SK-N-SH treated with all-trans-retinoic acid at 6 μM for 48 hours (cell line): ENCODE measurements at regions not wholly inside any gene's neighbourhood (a gene's known extent, or its start where the extent isn't known, plus 50 kb on each side); places are given as distances from the start of the nearest gene placed in this dataset.

Source experiments
- ATAC-seq: fragments of 200-7000 bp; cut with Tn5 transposase; 3 replicates; pipeline ENCODE4 v1.9.1; 2020; ENCODE audit warnings: mild to moderate bottlenecking, moderate library complexity
- ARNTL ChIP-seq: fragments of 450-650 bp; formaldehyde crosslinking; IDR thresholded peaks from 2 replicates; pipeline ENCODE4 v1.5.0; 2020; ENCODE audit warnings: low read depth, mild to moderate bottlenecking, moderate library complexity, borderline replicate concordance
- BACH2 ChIP-seq: fragments of 250-450 bp; sonication (Bioruptor Pico); IDR thresholded peaks from 2 replicates; pipeline ENCODE4 v1.9.0; 2021; ENCODE audit warnings: mild to moderate bottlenecking, borderline replicate concordance
- CSDC2 ChIP-seq: fragments of 250-450 bp; sonication (Bioruptor Pico); IDR thresholded peaks from 2 replicates; pipeline ENCODE4 v1.5.0; 2020; ENCODE audit warnings: mild to moderate bottlenecking, moderate library complexity
- ESRRG ChIP-seq: fragments of 250-450 bp; sonication (Bioruptor Pico); IDR thresholded peaks from 2 replicates; pipeline ENCODE4 v1.6.1; 2021; ENCODE audit warnings: mild to moderate bottlenecking
- GLIS3 ChIP-seq: fragments of 250-450 bp; sonication (Bioruptor Pico); IDR thresholded peaks from 2 replicates; pipeline ENCODE4 v1.5.0; 2020; ENCODE audit warnings: mild to moderate bottlenecking, moderate library complexity
- ISL1 ChIP-seq: fragments of 250-450 bp; sonication (Bioruptor Pico); IDR thresholded peaks from 2 replicates; pipeline ENCODE4 v2.1.2; 2022; ENCODE audit warnings: mild to moderate bottlenecking, moderate library complexity
- OSR1 ChIP-seq: fragments of 250-450 bp; sonication (Bioruptor Pico); IDR thresholded peaks from 2 replicates; pipeline ENCODE4 v1.8.0; 2022; ENCODE audit warnings: moderate library complexity, mild to moderate bottlenecking, inconsistent platforms
- RARB ChIP-seq: fragments of 250-450 bp; sonication (Bioruptor Pico); IDR thresholded peaks from 2 replicates; pipeline ENCODE4 v1.8.0; 2021; ENCODE audit warnings: mild to moderate bottlenecking, moderate library complexity
- SNAI2 ChIP-seq: fragments of 250-450 bp; sonication (Bioruptor Pico); IDR thresholded peaks from 2 replicates; pipeline ENCODE4 v1.5.0; 2020; ENCODE audit warnings: mild to moderate bottlenecking, moderate library complexity
- TCF4 ChIP-seq: fragments of 250-450 bp; sonication (Bioruptor Pico); IDR thresholded peaks from 2 replicates; pipeline ENCODE4 v1.8.0; 2021; ENCODE audit warnings: mild to moderate bottlenecking, moderate library complexity, borderline replicate concordance
- TOX ChIP-seq: fragments of 250-450 bp; sonication (Bioruptor Pico); IDR thresholded peaks from 2 replicates; pipeline ENCODE4 v1.8.0; 2021; ENCODE audit warnings: mild to moderate bottlenecking, moderate library complexity, borderline replicate concordance
- ZC3H10 ChIP-seq: fragments of 250-450 bp; sonication (Bioruptor Pico); IDR thresholded peaks from 2 replicates; pipeline ENCODE4 v1.5.1; 2021; ENCODE audit warnings: mild to moderate bottlenecking, moderate library complexity
- ZFP3 ChIP-seq: fragments of 250-450 bp; sonication (Bioruptor Pico); IDR thresholded peaks from 2 replicates; pipeline ENCODE4 v1.5.0; 2020; ENCODE audit warnings: mild to moderate bottlenecking, moderate library complexity
- ZFP30 ChIP-seq: fragments of 450-650 bp; formaldehyde crosslinking; IDR thresholded peaks from 2 replicates; pipeline ENCODE4 v1.5.0; 2022; ENCODE audit warnings: mild to moderate bottlenecking, moderate library complexity
- ZNF565 ChIP-seq: fragments of 450-650 bp; formaldehyde crosslinking; conservative IDR thresholded peaks from 2 replicates; pipeline ENCODE4 v1.5.0; 2020; ENCODE audit warnings: low read depth, mild to moderate bottlenecking, moderate library complexity
- ZNF70 ChIP-seq: fragments of 450-650 bp; formaldehyde crosslinking; IDR thresholded peaks from 2 replicates; pipeline ENCODE4 v1.5.0; 2020; ENCODE audit warnings: mild to moderate bottlenecking, moderate library complexity
- ZNF8 ChIP-seq: fragments of 450-650 bp; formaldehyde crosslinking; IDR thresholded peaks from 2 replicates; pipeline ENCODE4 v1.5.0; 2020; ENCODE audit warnings: mild to moderate bottlenecking, moderate library complexity
- TF ChIP-seq, protein P1 (sequence below): fragments of 250-450 bp; sonication (Bioruptor Pico); IDR thresholded peaks from 2 replicates; pipeline ENCODE4 v1.8.0; 2021; ENCODE audit warnings: low read depth, mild to moderate bottlenecking, moderate library complexity, borderline replicate concordance
- TF ChIP-seq, protein P2 (sequence below): fragments of 250-450 bp; sonication (Bioruptor Pico); IDR thresholded peaks from 2 replicates; pipeline ENCODE4 v1.8.0; 2020; ENCODE audit warnings: mild to moderate bottlenecking, moderate library complexity, borderline replicate concordance
- TF ChIP-seq, protein P3 (sequence below): fragments of 250-450 bp; sonication (Bioruptor Pico); IDR thresholded peaks from 2 replicates; pipeline ENCODE4 v1.5.0; 2020; ENCODE audit warnings: mild to moderate bottlenecking, moderate library complexity
- TF ChIP-seq, protein P4 (sequence below): fragments of 250-450 bp; sonication (Bioruptor Pico); IDR thresholded peaks from 2 replicates; pipeline ENCODE4 v1.5.1; 2021; ENCODE audit warnings: mild to moderate bottlenecking, moderate library complexity
- TF ChIP-seq, protein P5 (sequence below): fragments of 250-450 bp; sonication (Bioruptor Pico); IDR thresholded peaks from 2 replicates; pipeline ENCODE4 v1.5.1; 2020; ENCODE audit warnings: low read depth, mild to moderate bottlenecking, moderate library complexity

DNA sequence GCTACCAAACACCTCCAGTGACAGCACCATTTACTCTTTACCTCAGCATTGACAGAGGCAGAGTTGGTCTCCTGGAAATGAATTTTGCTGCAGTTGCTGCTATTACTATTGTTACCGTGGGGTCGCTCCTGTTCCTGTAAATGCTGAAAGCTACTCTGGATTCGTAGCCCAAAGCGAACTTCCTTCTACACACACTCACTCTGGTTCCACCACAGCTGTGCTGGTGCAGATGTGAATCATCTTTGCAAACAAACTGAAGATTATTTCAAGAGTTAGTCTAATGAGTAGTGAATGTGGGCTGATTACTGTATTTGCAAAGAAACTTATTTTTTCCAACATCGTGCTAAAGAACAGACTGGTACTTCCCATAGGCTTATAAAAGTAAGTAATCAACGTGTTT lies 304.0 kb downstream of the LPIN1 start:
- no peak for ATAC-seq
- no peak for TF ChIP-seq ZFP30
- TF ChIP-seq SNAI2 = no peak
- no peak for TF ChIP-seq CSDC2 (CRISPR knock-in tag)
- no peak for TF ChIP-seq TCF4
- TF ChIP-seq, protein P1, sequence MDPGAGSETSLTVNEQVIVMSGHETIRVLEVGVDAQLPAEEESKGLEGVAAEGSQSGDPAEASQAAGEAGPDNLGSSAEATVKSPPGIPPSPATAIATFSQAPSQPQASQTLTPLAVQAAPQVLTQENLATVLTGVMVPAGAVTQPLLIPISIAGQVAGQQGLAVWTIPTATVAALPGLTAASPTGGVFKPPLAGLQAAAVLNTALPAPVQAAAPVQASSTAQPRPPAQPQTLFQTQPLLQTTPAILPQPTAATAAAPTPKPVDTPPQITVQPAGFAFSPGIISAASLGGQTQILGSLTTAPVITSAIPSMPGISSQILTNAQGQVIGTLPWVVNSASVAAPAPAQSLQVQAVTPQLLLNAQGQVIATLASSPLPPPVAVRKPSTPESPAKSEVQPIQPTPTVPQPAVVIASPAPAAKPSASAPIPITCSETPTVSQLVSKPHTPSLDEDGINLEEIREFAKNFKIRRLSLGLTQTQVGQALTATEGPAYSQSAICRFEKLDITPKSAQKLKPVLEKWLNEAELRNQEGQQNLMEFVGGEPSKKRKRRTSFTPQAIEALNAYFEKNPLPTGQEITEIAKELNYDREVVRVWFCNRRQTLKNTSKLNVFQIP (CRISPR knock-in tag) = no peak
- TF ChIP-seq ZNF70 (CRISPR knock-in tag) = no peak
- TF ChIP-seq, protein P2, sequence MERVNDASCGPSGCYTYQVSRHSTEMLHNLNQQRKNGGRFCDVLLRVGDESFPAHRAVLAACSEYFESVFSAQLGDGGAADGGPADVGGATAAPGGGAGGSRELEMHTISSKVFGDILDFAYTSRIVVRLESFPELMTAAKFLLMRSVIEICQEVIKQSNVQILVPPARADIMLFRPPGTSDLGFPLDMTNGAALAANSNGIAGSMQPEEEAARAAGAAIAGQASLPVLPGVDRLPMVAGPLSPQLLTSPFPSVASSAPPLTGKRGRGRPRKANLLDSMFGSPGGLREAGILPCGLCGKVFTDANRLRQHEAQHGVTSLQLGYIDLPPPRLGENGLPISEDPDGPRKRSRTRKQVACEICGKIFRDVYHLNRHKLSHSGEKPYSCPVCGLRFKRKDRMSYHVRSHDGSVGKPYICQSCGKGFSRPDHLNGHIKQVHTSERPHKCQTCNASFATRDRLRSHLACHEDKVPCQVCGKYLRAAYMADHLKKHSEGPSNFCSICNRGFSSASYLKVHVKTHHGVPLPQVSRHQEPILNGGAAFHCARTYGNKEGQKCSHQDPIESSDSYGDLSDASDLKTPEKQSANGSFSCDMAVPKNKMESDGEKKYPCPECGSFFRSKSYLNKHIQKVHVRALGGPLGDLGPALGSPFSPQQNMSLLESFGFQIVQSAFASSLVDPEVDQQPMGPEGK (CRISPR knock-in tag) = no peak
- TF ChIP-seq, protein P3, sequence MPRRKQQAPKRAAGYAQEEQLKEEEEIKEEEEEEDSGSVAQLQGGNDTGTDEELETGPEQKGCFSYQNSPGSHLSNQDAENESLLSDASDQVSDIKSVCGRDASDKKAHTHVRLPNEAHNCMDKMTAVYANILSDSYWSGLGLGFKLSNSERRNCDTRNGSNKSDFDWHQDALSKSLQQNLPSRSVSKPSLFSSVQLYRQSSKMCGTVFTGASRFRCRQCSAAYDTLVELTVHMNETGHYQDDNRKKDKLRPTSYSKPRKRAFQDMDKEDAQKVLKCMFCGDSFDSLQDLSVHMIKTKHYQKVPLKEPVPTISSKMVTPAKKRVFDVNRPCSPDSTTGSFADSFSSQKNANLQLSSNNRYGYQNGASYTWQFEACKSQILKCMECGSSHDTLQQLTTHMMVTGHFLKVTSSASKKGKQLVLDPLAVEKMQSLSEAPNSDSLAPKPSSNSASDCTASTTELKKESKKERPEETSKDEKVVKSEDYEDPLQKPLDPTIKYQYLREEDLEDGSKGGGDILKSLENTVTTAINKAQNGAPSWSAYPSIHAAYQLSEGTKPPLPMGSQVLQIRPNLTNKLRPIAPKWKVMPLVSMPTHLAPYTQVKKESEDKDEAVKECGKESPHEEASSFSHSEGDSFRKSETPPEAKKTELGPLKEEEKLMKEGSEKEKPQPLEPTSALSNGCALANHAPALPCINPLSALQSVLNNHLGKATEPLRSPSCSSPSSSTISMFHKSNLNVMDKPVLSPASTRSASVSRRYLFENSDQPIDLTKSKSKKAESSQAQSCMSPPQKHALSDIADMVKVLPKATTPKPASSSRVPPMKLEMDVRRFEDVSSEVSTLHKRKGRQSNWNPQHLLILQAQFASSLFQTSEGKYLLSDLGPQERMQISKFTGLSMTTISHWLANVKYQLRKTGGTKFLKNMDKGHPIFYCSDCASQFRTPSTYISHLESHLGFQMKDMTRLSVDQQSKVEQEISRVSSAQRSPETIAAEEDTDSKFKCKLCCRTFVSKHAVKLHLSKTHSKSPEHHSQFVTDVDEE (CRISPR knock-in tag) = no peak
- TF ChIP-seq ZNF565 (CRISPR knock-in tag) = no peak
- TF ChIP-seq ESRRG (CRISPR knock-in tag) = no peak
- TF ChIP-seq TOX (CRISPR knock-in tag) = no peak
- no peak for TF ChIP-seq RARB (CRISPR knock-in tag)
- TF ChIP-seq ARNTL = no peak
- no peak for TF ChIP-seq BACH2 (CRISPR knock-in tag)
- TF ChIP-seq ISL1 (CRISPR knock-in tag) = no peak

DNA sequence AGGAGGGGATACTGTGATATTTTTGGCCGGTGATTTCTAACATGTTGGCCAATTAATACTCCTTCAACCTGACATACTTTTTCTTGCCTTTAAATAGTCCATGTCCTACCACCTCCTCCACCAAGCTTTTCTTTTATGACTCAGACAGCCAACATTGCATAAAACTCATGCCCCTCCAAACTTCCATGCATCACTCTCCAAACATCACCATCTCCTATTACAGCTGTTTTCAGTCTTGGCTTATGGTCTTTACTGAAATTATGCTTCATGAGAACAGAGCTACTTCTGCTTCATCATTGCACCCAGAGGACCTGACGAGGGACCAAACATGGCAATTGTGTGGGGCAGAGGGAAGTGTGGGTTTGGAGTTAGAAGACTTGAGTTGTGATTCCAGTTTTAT lies 305.4 kb downstream of the LPIN1 start:
- ATAC-seq = no peak
- TF ChIP-seq ARNTL (no peak), OSR1 (no peak), ZFP3 (CRISPR knock-in tag) (no peak), ISL1 (CRISPR knock-in tag) (no peak), SNAI2 (no peak)
- TF ChIP-seq, protein P4, sequence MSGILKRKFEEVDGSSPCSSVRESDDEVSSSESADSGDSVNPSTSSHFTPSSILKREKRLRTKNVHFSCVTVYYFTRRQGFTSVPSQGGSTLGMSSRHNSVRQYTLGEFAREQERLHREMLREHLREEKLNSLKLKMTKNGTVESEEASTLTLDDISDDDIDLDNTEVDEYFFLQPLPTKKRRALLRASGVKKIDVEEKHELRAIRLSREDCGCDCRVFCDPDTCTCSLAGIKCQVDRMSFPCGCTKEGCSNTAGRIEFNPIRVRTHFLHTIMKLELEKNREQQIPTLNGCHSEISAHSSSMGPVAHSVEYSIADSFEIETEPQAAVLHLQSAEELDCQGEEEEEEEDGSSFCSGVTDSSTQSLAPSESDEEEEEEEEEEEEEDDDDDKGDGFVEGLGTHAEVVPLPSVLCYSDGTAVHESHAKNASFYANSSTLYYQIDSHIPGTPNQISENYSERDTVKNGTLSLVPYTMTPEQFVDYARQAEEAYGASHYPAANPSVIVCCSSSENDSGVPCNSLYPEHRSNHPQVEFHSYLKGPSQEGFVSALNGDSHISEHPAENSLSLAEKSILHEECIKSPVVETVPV (CRISPR knock-in tag) = no peak
- TF ChIP-seq, protein P3 (CRISPR knock-in tag) = no peak

DNA sequence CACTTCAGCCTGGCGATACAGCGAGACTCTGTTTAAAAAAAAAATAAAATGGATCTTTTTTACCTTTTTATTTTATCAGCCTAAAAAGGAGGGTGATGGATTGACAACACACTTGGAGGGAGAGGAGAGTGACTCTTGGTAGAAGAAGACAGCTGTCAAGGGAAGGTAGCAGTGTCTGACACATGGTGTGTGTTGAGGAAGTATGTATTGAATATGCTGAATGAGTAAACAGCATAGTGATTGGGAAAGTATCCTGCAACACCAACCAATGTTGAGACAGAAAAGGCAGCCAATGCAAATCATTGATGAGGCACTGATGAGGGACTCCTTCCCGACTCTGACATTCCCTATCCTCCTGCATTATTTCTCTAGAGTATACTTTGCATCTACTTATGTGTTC lies 306.4 kb downstream of the LPIN1 start:
- ATAC-seq = no peak
- TF ChIP-seq ESRRG (CRISPR knock-in tag) = no peak
- no peak for TF ChIP-seq GLIS3
- no peak for TF ChIP-seq ZNF70 (CRISPR knock-in tag)
- TF ChIP-seq ZNF8 (CRISPR knock-in tag) = no peak
- TF ChIP-seq ZC3H10 (CRISPR knock-in tag) = no peak
- TF ChIP-seq TCF4 = no peak
- TF ChIP-seq, protein P3 (CRISPR knock-in tag) = no peak
- TF ChIP-seq ZFP30 = no peak
- TF ChIP-seq, protein P4 (CRISPR knock-in tag) = no peak
- TF ChIP-seq, protein P5, sequence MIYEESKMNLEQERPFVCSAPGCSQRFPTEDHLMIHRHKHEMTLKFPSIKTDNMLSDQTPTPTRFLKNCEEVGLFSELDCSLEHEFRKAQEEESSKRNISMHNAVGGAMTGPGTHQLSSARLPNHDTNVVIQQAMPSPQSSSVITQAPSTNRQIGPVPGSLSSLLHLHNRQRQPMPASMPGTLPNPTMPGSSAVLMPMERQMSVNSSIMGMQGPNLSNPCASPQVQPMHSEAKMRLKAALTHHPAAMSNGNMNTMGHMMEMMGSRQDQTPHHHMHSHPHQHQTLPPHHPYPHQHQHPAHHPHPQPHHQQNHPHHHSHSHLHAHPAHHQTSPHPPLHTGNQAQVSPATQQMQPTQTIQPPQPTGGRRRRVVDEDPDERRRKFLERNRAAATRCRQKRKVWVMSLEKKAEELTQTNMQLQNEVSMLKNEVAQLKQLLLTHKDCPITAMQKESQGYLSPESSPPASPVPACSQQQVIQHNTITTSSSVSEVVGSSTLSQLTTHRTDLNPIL = no peak
- no peak for TF ChIP-seq TOX (CRISPR knock-in tag)
- no peak for TF ChIP-seq ZNF565 (CRISPR knock-in tag)
